GM23338 (cell line): ENCODE measurements at regions not wholly inside any gene's neighbourhood (a gene's known extent, or its start where the extent isn't known, plus 50 kb on each side); places are given as distances from the start of the nearest gene placed in this dataset.

Experiments
- ATAC-seq: fragments of 200-7000 bp; cut with Tn5 transposase; 3 replicates; pipeline ENCODE4 v1.9.1; 2020
- DNase-seq: peaks from one replicate; pipeline ENCODE4 v3.0.0-alpha.2; 2015; ENCODE audit warnings: low spot score
- H2AFZ ChIP-seq: fragments of 200-600 bp; sonication (generic); 2 replicates; pipeline ENCODE4 v1.8.0; 2016; ENCODE audit warnings: antibody characterized with exemption, mild to moderate bottlenecking, moderate library complexity
- H3F3A ChIP-seq: fragments of 200-600 bp; sonication (generic); replicated peaks from 2 replicates; pipeline ENCODE4 v1.8.0; 2017; ENCODE audit warnings: antibody characterized with exemption, mixed run types, low read depth
- H3K27ac ChIP-seq: fragments of 200-600 bp; sonication (generic); 2 replicates; pipeline ENCODE4 v1.6.1; 2016; ENCODE audit warnings: low read depth
- H3K27me3 ChIP-seq: fragments of 200-600 bp; sonication (generic); 2 replicates; pipeline ENCODE4 v1.8.0; 2016; ENCODE audit warnings: mild to moderate bottlenecking, mixed run types, moderate library complexity; ENCODE audit not compliant: insufficient read depth
- H3K36me3 ChIP-seq: fragments of 200-600 bp; sonication (generic); 2 replicates; pipeline ENCODE4 v1.8.0; 2016; ENCODE audit warnings: mild to moderate bottlenecking; ENCODE audit not compliant: insufficient read depth
- H3K4me1 ChIP-seq: fragments of 200-600 bp; sonication (generic); 2 replicates; pipeline ENCODE4 v1.8.0; 2016; ENCODE audit warnings: mild to moderate bottlenecking, moderate library complexity; ENCODE audit not compliant: insufficient read depth
- H3K4me2 ChIP-seq: fragments of 200-600 bp; sonication (generic); 2 replicates; pipeline ENCODE4 v1.7.1; 2017; ENCODE audit warnings: mixed run types
- H3K4me3 ChIP-seq: fragments of 200-600 bp; sonication (generic); 2 replicates; pipeline ENCODE4 v1.6.1; 2016; ENCODE audit warnings: mixed run types
- H3K79me2 ChIP-seq: fragments of 200-600 bp; sonication (generic); replicated peaks from 2 replicates; pipeline ENCODE4 v1.8.0; 2017; ENCODE audit warnings: mild to moderate bottlenecking; ENCODE audit not compliant: insufficient read depth
- H3K9me2 ChIP-seq: fragments of 200-600 bp; sonication (generic); 2 replicates; pipeline ENCODE4 v1.8.0; 2017; ENCODE audit not compliant: insufficient read depth
- H4K20me1 ChIP-seq: fragments of 200-600 bp; sonication (generic); replicated peaks from 2 replicates; pipeline ENCODE4 v1.8.0; 2017; ENCODE audit warnings: mild to moderate bottlenecking; ENCODE audit not compliant: insufficient read depth
- H3K27ac Mint-ChIP-seq: 2 replicates; pipeline ENCODE4 v1.8.0; 2020; ENCODE audit warnings: inconsistent platforms, mild to moderate bottlenecking, moderate library complexity, mixed read lengths
- H3K27me3 Mint-ChIP-seq: 3 replicates; pipeline ENCODE4 v1.8.0; 2022; ENCODE audit warnings: low read depth, mild to moderate bottlenecking, moderate library complexity, mixed read lengths, inconsistent platforms; ENCODE audit not compliant: insufficient read depth, poor library complexity
- H3K36me3 Mint-ChIP-seq: 3 replicates; pipeline ENCODE4 v1.8.0; 2021; ENCODE audit warnings: low read depth, mild to moderate bottlenecking, inconsistent platforms, moderate library complexity, mixed read lengths
- H3K4me1 Mint-ChIP-seq: 3 replicates; pipeline ENCODE4 v1.8.0; 2020; ENCODE audit warnings: mild to moderate bottlenecking, inconsistent platforms, mixed read lengths
- H3K4me3 Mint-ChIP-seq: 3 replicates; pipeline ENCODE4 v1.8.0; 2021; ENCODE audit warnings: moderate library complexity, mild to moderate bottlenecking, inconsistent platforms, mixed read lengths
- H3K9me3 Mint-ChIP-seq: 3 replicates; pipeline ENCODE4 v1.8.0; 2020; ENCODE audit warnings: moderate library complexity, mild to moderate bottlenecking, inconsistent platforms, mixed read lengths
- REST ChIP-seq: IDR thresholded peaks from one replicate; pipeline ENCODE4 v1.6.1; 2018; ENCODE audit warnings: antibody characterized with exemption; ENCODE audit not compliant: unreplicated experiment
- TF ChIP-seq, protein P1 (sequence below): fragments of 250-450 bp; sonication (Bioruptor Pico); IDR thresholded peaks from 2 replicates; pipeline ENCODE4 v1.5.0; 2020; ENCODE audit warnings: mild to moderate bottlenecking, moderate library complexity
- TF ChIP-seq, protein P2 (sequence below), 2 experiments: fragments of 200-600 bp in 1 of 2; sonication (generic) in 1 of 2; conservative IDR thresholded peaks; 2 replicates each; pipeline versions ENCODE4 v1.5.1 to v1.6.1; 2016 to 2017; ENCODE audit warnings: antibody characterized with exemption in 2 of 2, low read depth in 2 of 2, mild to moderate bottlenecking in 2 of 2, moderate library complexity in 1 of 2

- H3K4me1 Mint-ChIP-seq: peaks cover under 1% of the 10 kb centered on the region; the same call in 1 of the 3 replicates
- H3K4me3 Mint-ChIP-seq: no peak overlapping the region
- Histone ChIP-seq H3K4me3 (no peak overlapping the region), H3K9me2 (no peaks in the 10 kb centered on the region), H3K27ac (no peak overlapping the region), H2AFZ (no peak overlapping the region), H3K79me2 (no peaks in the 10 kb centered on the region), H3K4me1 (no peaks in the 10 kb centered on the region), H3K27me3 (no peaks in the 10 kb centered on the region), H3K36me3 (no peaks in the 10 kb centered on the region), H3K4me2 (no peak overlapping the region), H3F3A (no peaks in the 10 kb centered on the region), H4K20me1 (no peaks in the 10 kb centered on the region)
- H3K9me3 Mint-ChIP-seq: no peaks in the 10 kb centered on the region
- H3K36me3 Mint-ChIP-seq: no peaks in the 10 kb centered on the region
- ATAC-seq (peak; percentile 82), DNase-seq (peak; percentile 69)
- TF ChIP-seq REST: peak; percentile 84
- TF ChIP-seq, protein P1, sequence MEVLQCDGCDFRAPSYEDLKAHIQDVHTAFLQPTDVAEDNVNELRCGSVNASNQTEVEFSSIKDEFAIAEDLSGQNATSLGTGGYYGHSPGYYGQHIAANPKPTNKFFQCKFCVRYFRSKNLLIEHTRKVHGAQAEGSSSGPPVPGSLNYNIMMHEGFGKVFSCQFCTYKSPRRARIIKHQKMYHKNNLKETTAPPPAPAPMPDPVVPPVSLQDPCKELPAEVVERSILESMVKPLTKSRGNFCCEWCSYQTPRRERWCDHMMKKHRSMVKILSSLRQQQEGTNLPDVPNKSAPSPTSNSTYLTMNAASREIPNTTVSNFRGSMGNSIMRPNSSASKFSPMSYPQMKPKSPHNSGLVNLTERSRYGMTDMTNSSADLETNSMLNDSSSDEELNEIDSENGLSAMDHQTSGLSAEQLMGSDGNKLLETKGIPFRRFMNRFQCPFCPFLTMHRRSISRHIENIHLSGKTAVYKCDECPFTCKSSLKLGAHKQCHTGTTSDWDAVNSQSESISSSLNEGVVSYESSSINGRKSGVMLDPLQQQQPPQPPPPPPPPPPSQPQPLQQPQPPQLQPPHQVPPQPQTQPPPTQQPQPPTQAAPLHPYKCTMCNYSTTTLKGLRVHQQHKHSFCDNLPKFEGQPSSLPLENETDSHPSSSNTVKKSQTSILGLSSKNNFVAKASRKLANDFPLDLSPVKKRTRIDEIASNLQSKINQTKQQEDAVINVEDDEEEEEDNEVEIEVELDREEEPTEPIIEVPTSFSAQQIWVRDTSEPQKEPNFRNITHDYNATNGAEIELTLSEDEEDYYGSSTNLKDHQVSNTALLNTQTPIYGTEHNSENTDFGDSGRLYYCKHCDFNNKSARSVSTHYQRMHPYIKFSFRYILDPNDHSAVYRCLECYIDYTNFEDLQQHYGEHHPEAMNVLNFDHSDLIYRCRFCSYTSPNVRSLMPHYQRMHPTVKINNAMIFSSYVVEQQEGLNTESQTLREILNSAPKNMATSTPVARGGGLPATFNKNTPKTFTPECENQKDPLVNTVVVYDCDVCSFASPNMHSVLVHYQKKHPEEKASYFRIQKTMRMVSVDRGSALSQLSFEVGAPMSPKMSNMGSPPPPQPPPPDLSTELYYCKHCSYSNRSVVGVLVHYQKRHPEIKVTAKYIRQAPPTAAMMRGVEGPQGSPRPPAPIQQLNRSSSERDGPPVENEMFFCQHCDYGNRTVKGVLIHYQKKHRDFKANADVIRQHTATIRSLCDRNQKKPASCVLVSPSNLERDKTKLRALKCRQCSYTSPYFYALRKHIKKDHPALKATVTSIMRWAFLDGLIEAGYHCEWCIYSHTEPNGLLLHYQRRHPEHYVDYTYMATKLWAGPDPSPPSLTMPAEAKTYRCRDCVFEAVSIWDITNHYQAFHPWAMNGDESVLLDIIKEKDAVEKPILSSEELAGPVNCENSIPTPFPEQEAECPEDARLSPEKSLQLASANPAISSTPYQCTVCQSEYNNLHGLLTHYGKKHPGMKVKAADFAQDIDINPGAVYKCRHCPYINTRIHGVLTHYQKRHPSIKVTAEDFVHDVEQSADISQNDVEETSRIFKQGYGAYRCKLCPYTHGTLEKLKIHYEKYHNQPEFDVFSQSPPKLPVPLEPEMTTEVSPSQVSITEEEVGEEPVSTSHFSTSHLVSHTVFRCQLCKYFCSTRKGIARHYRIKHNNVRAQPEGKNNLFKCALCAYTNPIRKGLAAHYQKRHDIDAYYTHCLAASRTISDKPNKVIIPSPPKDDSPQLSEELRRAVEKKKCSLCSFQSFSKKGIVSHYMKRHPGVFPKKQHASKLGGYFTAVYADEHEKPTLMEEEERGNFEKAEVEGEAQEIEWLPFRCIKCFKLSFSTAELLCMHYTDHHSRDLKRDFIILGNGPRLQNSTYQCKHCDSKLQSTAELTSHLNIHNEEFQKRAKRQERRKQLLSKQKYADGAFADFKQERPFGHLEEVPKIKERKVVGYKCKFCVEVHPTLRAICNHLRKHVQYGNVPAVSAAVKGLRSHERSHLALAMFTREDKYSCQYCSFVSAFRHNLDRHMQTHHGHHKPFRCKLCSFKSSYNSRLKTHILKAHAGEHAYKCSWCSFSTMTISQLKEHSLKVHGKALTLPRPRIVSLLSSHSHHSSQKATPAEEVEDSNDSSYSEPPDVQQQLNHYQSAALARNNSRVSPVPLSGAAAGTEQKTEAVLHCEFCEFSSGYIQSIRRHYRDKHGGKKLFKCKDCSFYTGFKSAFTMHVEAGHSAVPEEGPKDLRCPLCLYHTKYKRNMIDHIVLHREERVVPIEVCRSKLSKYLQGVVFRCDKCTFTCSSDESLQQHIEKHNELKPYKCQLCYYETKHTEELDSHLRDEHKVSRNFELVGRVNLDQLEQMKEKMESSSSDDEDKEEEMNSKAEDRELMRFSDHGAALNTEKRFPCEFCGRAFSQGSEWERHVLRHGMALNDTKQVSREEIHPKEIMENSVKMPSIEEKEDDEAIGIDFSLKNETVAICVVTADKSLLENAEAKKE: no peak
- TF ChIP-seq, protein P2, sequence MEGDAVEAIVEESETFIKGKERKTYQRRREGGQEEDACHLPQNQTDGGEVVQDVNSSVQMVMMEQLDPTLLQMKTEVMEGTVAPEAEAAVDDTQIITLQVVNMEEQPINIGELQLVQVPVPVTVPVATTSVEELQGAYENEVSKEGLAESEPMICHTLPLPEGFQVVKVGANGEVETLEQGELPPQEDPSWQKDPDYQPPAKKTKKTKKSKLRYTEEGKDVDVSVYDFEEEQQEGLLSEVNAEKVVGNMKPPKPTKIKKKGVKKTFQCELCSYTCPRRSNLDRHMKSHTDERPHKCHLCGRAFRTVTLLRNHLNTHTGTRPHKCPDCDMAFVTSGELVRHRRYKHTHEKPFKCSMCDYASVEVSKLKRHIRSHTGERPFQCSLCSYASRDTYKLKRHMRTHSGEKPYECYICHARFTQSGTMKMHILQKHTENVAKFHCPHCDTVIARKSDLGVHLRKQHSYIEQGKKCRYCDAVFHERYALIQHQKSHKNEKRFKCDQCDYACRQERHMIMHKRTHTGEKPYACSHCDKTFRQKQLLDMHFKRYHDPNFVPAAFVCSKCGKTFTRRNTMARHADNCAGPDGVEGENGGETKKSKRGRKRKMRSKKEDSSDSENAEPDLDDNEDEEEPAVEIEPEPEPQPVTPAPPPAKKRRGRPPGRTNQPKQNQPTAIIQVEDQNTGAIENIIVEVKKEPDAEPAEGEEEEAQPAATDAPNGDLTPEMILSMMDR (conservative IDR thresholded peaks at IDR 0.05; ENCODE audit: low read depth in 2 of 2): peak in 1 of 2 experiments; percentile 32; a peak in 2 of 4 replicates
- H3K27ac Mint-ChIP-seq: no peak overlapping the region
- H3K27me3 Mint-ChIP-seq: peaks cover 12% of the 10 kb centered on the region
Measured at GRCh38 chr17:79325709-79326430, 251.2 kb downstream of the ENGASE start.
